Upper lobe of right lung (tissue), 1 donor: ENCODE measurements at regions not wholly inside any gene's neighbourhood (a gene's known extent, or its start where the extent isn't known, plus 50 kb on each side); places are given as distances from the start of the nearest gene placed in this dataset.
A peak's percentile ranks its signal among the peaks of the same experiment; 100 is the strongest.

Experiments used
- ATAC-seq: fragments of 200-7000 bp; cut with Tn5 transposase; one replicate; pipeline ENCODE4 v1.9.1; 2020; ENCODE audit warnings: mild to moderate bottlenecking, moderate library complexity
- DNase-seq: peaks from one replicate; pipeline ENCODE4 v3.0.0-alpha.2; 2020
- H3K27ac ChIP-seq: fragments of 200-600 bp; one replicate; pipeline ENCODE4 v1.8.0; 2022
- H3K27me3 ChIP-seq: fragments of 200-600 bp; one replicate; pipeline ENCODE4 v1.8.0; 2022; ENCODE audit warnings: mild to moderate bottlenecking
- H3K36me3 ChIP-seq: fragments of 200-600 bp; one replicate; pipeline ENCODE4 v1.8.0; 2022
- H3K4me1 ChIP-seq: fragments of 200-600 bp; one replicate; pipeline ENCODE4 v1.8.0; 2022
- H3K4me3 ChIP-seq: fragments of 200-600 bp; one replicate; pipeline ENCODE4 v1.8.0; 2022; ENCODE audit warnings: mild to moderate bottlenecking
- H3K9me3 ChIP-seq: fragments of 200-600 bp; one replicate; pipeline ENCODE4 v1.8.0; 2022
- CTCF ChIP-seq: fragments of 200-600 bp; IDR thresholded peaks from one replicate; pipeline ENCODE4 v1.8.0; 2022; ENCODE audit warnings: antibody characterized with exemption
- intact Hi-C: fragments of 100-400 bp; cut with DNase I; formaldehyde crosslinking; loops from one replicate; pipeline ENCODE4 v1.11.0; 2022
- donor health status: DM: no; HTN: yes; CAD: no; lungs with severe emphysema.

- no peak for TF ChIP-seq CTCF
- ATAC-seq (no peak), DNase-seq (no peak)
- Histone ChIP-seq H3K27ac (no peak overlapping the region), H3K27me3 (no peaks in the 10 kb centered on the region), H3K4me1 (peaks cover 6% of the 10 kb centered on the region), H3K36me3 (no peaks in the 10 kb centered on the region), H3K4me3 (no peak overlapping the region), H3K9me3 (no peaks in the 10 kb centered on the region)
- intact Hi-C loops = no loop called here
Measured at GRCh38 chr5:58025809-58026208, 434.1 kb downstream of the PLK2 start.

GRCh38 chr5:58024151-58024550 lies 435.7 kb downstream of the PLK2 start:
- intact Hi-C loops = no loop called here
- ATAC-seq (no peak), DNase-seq (no peak)
- no peaks in the 10 kb centered on the region for H3K9me3 ChIP-seq
- no peak overlapping the region for H3K27ac ChIP-seq
- no peak for TF ChIP-seq CTCF
- no peak overlapping the region for H3K4me3 ChIP-seq
- H3K27me3 ChIP-seq = no peaks in the 10 kb centered on the region
- H3K4me1 ChIP-seq = peaks cover 18% of the 10 kb centered on the region
- no peaks in the 10 kb centered on the region for H3K36me3 ChIP-seq

GRCh38 chr5:58022055-58022454 lies 437.8 kb downstream of the PLK2 start:
- intact Hi-C loops = no loop called here
- Histone ChIP-seq H3K4me3 (no peak overlapping the region), H3K4me1 (peaks cover 18% of the 10 kb centered on the region), H3K9me3 (no peaks in the 10 kb centered on the region), H3K27ac (no peak overlapping the region), H3K36me3 (no peaks in the 10 kb centered on the region), H3K27me3 (no peaks in the 10 kb centered on the region)
- no peak for DNase-seq
- no peak for ATAC-seq
- TF ChIP-seq CTCF = no peak

- no peaks in the 10 kb centered on the region for H3K9me3 ChIP-seq
- no peak for TF ChIP-seq CTCF
- no peak overlapping the region for H3K27ac ChIP-seq
- no peak overlapping the region for H3K4me3 ChIP-seq
- H3K4me1 ChIP-seq = peaks cover 18% of the 10 kb centered on the region
- DNase-seq (no peak), ATAC-seq (no peak)
- H3K36me3 ChIP-seq = no peaks in the 10 kb centered on the region
- intact Hi-C loops = no loop called here
- H3K27me3 ChIP-seq = no peaks in the 10 kb centered on the region
Measured at GRCh38 chr5:58021466-58021865, 438.4 kb downstream of the PLK2 start.

GRCh38 chr5:58019614-58020013 lies 440.3 kb downstream of the PLK2 start:
- Histone ChIP-seq H3K4me1 (peaks cover 18% of the 10 kb centered on the region), H3K36me3 (no peaks in the 10 kb centered on the region), H3K27me3 (no peaks in the 10 kb centered on the region), H3K27ac (no peak overlapping the region), H3K4me3 (no peak overlapping the region), H3K9me3 (no peaks in the 10 kb centered on the region)
- ATAC-seq = peak; percentile 77
- DNase-seq = peak; percentile 54
- no peak for TF ChIP-seq CTCF
- intact Hi-C loops = no loop called here

- Histone ChIP-seq H3K27me3 (no peaks in the 10 kb centered on the region), H3K4me1 (peaks cover 18% of the 10 kb centered on the region), H3K36me3 (no peaks in the 10 kb centered on the region), H3K9me3 (no peaks in the 10 kb centered on the region), H3K27ac (no peak overlapping the region), H3K4me3 (no peak overlapping the region)
- no peak for TF ChIP-seq CTCF
- intact Hi-C loops = no loop called here
- no peak for ATAC-seq
- no peak for DNase-seq
Measured at GRCh38 chr5:58018016-58018415, 441.9 kb downstream of the PLK2 start.
